ENCODE measurements at regions not wholly inside any gene's neighbourhood (a gene's known extent, or its start where the extent isn't known, plus 50 kb on each side); places are given as distances from the start of the nearest gene placed in this dataset.
A peak's percentile ranks its signal among the peaks of the same experiment; 100 is the strongest.

- WGBS (ENCODE audit: extremely low coverage, insufficient read length, low lambda C conversion rate) = no CpG with 5 or more reads among the region's 2 CpGs
- Histone ChIP-seq H3T11ph (ENCODE audit: low read length) (no peak overlapping the region), H2AFZ (ENCODE audit: low read length) (no peak overlapping the region), H2BK15ac (ENCODE audit: low read depth, low read length) (no peak overlapping the region), H3K23ac (ENCODE audit: insufficient read length, low read depth, low read length) (no peak overlapping the region), H3K27me3 (ENCODE audit: insufficient read depth, low read length) (no peaks in the 10 kb centered on the region), H4K91ac (ENCODE audit: insufficient read length, low read depth, low read length) (no peak overlapping the region), H4K5ac (ENCODE audit: insufficient read length, low read depth, low read length) (no peak overlapping the region), H3K56ac (ENCODE audit: insufficient read length, low read depth, low read length) (no peak overlapping the region), H3K18ac (ENCODE audit: insufficient read length, low read depth, low read length) (no peak overlapping the region), H2BK20ac (ENCODE audit: low read depth, low read length, poor library complexity, severe bottlenecking) (no peak overlapping the region), H3K9me3 (ENCODE audit: control insufficient read depth, low read depth, low read length) (no peaks in the 10 kb centered on the region), H3K79me1 (ENCODE audit: insufficient read depth, low read depth, low read length, poor library complexity, severe bottlenecking) (no peaks in the 10 kb centered on the region), H2BK5ac (ENCODE audit: insufficient read length, low read length) (no peak overlapping the region), H2AK5ac (ENCODE audit: insufficient read length, low read length) (no peak overlapping the region), H3K14ac (ENCODE audit: insufficient read depth, low read length) (no peak overlapping the region), H3K4me1 (ENCODE audit: insufficient read depth, low read length) (no peaks in the 10 kb centered on the region), H3K4me2 (ENCODE audit: insufficient read depth, insufficient read length, low read length) (no peak overlapping the region), H3K27ac (ENCODE audit: insufficient read length, low read depth, low read length) (no peak overlapping the region), H4K20me1 (ENCODE audit: control insufficient read depth, insufficient read depth, insufficient read length) (no peaks in the 10 kb centered on the region), H3K79me2 (ENCODE audit: insufficient read depth, low read length) (no peaks in the 10 kb centered on the region), H2BK120ac (ENCODE audit: low read depth, low read length, poor library complexity, severe bottlenecking) (no peak overlapping the region), H4K8ac (replicated peaks; ENCODE audit: insufficient read length, low read depth, low read length) (no peak overlapping the region), H3K4ac (ENCODE audit: low read depth, low read length) (no peak overlapping the region), H2BK12ac (ENCODE audit: insufficient read length, low read depth, low read length) (no peak overlapping the region), H3K23me2 (ENCODE audit: insufficient read length, low read depth, low read length, poor library complexity, severe bottlenecking) (no peaks in the 10 kb centered on the region), H3K9ac (ENCODE audit: extremely low read depth, insufficient read length, low read length) (no peak overlapping the region)
- TF ChIP-seq, protein P1, sequence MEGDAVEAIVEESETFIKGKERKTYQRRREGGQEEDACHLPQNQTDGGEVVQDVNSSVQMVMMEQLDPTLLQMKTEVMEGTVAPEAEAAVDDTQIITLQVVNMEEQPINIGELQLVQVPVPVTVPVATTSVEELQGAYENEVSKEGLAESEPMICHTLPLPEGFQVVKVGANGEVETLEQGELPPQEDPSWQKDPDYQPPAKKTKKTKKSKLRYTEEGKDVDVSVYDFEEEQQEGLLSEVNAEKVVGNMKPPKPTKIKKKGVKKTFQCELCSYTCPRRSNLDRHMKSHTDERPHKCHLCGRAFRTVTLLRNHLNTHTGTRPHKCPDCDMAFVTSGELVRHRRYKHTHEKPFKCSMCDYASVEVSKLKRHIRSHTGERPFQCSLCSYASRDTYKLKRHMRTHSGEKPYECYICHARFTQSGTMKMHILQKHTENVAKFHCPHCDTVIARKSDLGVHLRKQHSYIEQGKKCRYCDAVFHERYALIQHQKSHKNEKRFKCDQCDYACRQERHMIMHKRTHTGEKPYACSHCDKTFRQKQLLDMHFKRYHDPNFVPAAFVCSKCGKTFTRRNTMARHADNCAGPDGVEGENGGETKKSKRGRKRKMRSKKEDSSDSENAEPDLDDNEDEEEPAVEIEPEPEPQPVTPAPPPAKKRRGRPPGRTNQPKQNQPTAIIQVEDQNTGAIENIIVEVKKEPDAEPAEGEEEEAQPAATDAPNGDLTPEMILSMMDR (conservative IDR thresholded peaks at IDR 0.05) = peak; percentile 65
- H3K27ac Mint-ChIP-seq = no peak overlapping the region; a peak in 1 of 7 replicates
- H3K9me3 Mint-ChIP-seq = no peaks in the 10 kb centered on the region
- H3K4me1 Mint-ChIP-seq = no peaks in the 10 kb centered on the region
- H3K36me3 Mint-ChIP-seq (ENCODE audit: insufficient read depth in 1 of 3, low read depth in 3 of 3) = peaks cover 2 to 4% (median 2%) of the 10 kb centered on the region in 3 experiments; a peak in 3 of 7 replicates
- H3K27me3 Mint-ChIP-seq (ENCODE audit: low read depth) = no peaks in the 10 kb centered on the region; the same call in 1 of the 2 replicates
- peak; percentile 38 for DNase-seq
- no peak overlapping the region for H3K4me3 Mint-ChIP-seq
Measured at GRCh38 chr14:41130274-41130673, 476.4 kb upstream of the LRFN5 start.
